OCI-LY7 (cell line): ENCODE measurements at regions not wholly inside any gene's neighbourhood (a gene's known extent, or its start where the extent isn't known, plus 50 kb on each side); places are given as distances from the start of the nearest gene placed in this dataset.

Experiments
- BruUV-seq: library from RNA; stranded (reverse); fragments of 400-500 nt; replicated peaks from 2 replicates; lab custom pipeline; 2021; lab: Mats Ljungman, UMichigan
- CTCF ChIA-PET: fragments of 300-600 bp; sonication (Branson Sonifier 250); formaldehyde crosslinking; loops from one replicate; lab custom pipeline; 2022; ENCODE audit warnings: antibody characterized with exemption; ENCODE audit not compliant: unreplicated experiment; lab: Charles Lee
- POLR2A ChIA-PET: fragments of 300-600 bp; sonication (Branson Sonifier 250); formaldehyde crosslinking; loops from one replicate; lab custom pipeline; 2022; ENCODE audit warnings: antibody characterized with exemption; lab: Charles Lee
- DNase-seq: peaks from one replicate; pipeline ENCODE4 v3.0.0-alpha.2; 2015; ENCODE audit warnings: low spot score
- H2AFZ ChIP-seq: fragments of 200-600 bp; sonication (generic), shearing (Covaris generic); 2 replicates; pipeline ENCODE4 v1.6.1; 2014; ENCODE audit warnings: mild to moderate bottlenecking, antibody characterized with exemption, low read length, moderate library complexity
- H3K27ac ChIP-seq: fragments of 200-600 bp; sonication (generic); 2 replicates; pipeline ENCODE4 v1.5.1; 2014; ENCODE audit warnings: mixed run types, low read depth, mild to moderate bottlenecking, moderate library complexity, low read length, inconsistent platforms; ENCODE audit not compliant: poor library complexity, severe bottlenecking
- H3K36me3 ChIP-seq: fragments of 200-600 bp; sonication (generic); 2 replicates; pipeline ENCODE4 v1.6.1; 2014; ENCODE audit warnings: mild to moderate bottlenecking, antibody characterized with exemption, low read length, moderate library complexity, mixed read lengths; ENCODE audit not compliant: insufficient read depth
- H3K4me1 ChIP-seq: fragments of 200-600 bp; sonication (generic); 2 replicates; pipeline ENCODE4 v1.5.1; 2014; ENCODE audit warnings: mild to moderate bottlenecking, low read length; ENCODE audit not compliant: insufficient read depth, poor library complexity, severe bottlenecking
- H3K4me2 ChIP-seq: fragments of 200-600 bp; sonication (generic); 2 replicates; pipeline ENCODE4 v1.6.1; 2014; ENCODE audit warnings: mild to moderate bottlenecking, low read length
- H3K4me3 ChIP-seq: fragments of 200-600 bp; sonication (generic); 2 replicates; pipeline ENCODE4 v1.5.1; 2014; ENCODE audit warnings: mild to moderate bottlenecking, low read depth, low read length; ENCODE audit not compliant: poor library complexity, severe bottlenecking
- H3K79me2 ChIP-seq: fragments of 200-600 bp; sonication (generic); 2 replicates; pipeline ENCODE4 v1.6.1; 2016; ENCODE audit warnings: low read depth, mild to moderate bottlenecking, low read length, moderate library complexity, mixed read lengths; ENCODE audit not compliant: insufficient read depth
- H3K9me2 ChIP-seq: fragments of 200-600 bp; sonication (generic); 2 replicates; pipeline ENCODE4 v1.6.1; 2016; ENCODE audit warnings: mild to moderate bottlenecking, low read length, mixed read lengths; ENCODE audit not compliant: insufficient read depth
- H3K9me3 ChIP-seq: fragments of 200-600 bp; sonication (generic); 2 replicates; pipeline ENCODE4 v1.6.1; 2014; ENCODE audit warnings: mild to moderate bottlenecking, mixed run types, low read length, mixed read lengths
- H4K20me1 ChIP-seq: fragments of 200-600 bp; sonication (generic); 2 replicates; pipeline ENCODE4 v1.6.1; 2014; ENCODE audit warnings: mild to moderate bottlenecking, antibody characterized with exemption, low read length, moderate library complexity, mixed read lengths; ENCODE audit not compliant: insufficient read depth
- CTCF ChIP-seq: fragments of 200-600 bp; sonication (generic); conservative IDR thresholded peaks from 2 replicates; pipeline ENCODE4 v1.5.1; 2014; ENCODE audit warnings: mild to moderate bottlenecking, antibody characterized with exemption, low read length, moderate library complexity, mixed read lengths
- EZH2phosphoT487 ChIP-seq: fragments of 200-600 bp; sonication (generic); IDR thresholded peaks from 2 replicates; pipeline ENCODE4 v1.6.1; 2018; ENCODE audit warnings: low read depth, borderline replicate concordance, mild to moderate bottlenecking, mixed run types, antibody characterized with exemption, low read length, moderate library complexity, mixed read lengths
- intact Hi-C: fragments of 100-400 bp; cut with micrococcal nuclease; formaldehyde crosslinking; loops from one replicate; pipeline ENCODE4 v1.10.0; 2022; ENCODE audit not compliant: unreplicated experiment

- BruUV-seq = no TSS peak
- intact Hi-C loops = no loop called here
- DNase-seq = no peak
- Histone ChIP-seq H3K4me1 (no peaks in the 10 kb centered on the region), H3K4me2 (no peak overlapping the region), H3K36me3 (no peaks in the 10 kb centered on the region), H3K4me3 (no peak overlapping the region), H3K9me2 (no peaks in the 10 kb centered on the region), H3K79me2 (no peaks in the 10 kb centered on the region), H2AFZ (no peak overlapping the region), H4K20me1 (no peaks in the 10 kb centered on the region), H3K9me3 (no peaks in the 10 kb centered on the region), H3K27ac (no peak overlapping the region)
- no peak for TF ChIP-seq CTCF
- no peak for TF ChIP-seq EZH2phosphoT487
- CTCF ChIA-PET = no interaction called here
- POLR2A ChIA-PET = interaction anchor here (0.5 kb wide), 1 partner anchor 951 kb away, joined by 3 read pairs; no protein-coding TSS in a partner anchor
These were observed 82.6 kb upstream of the ANK2 start for GRCh38 chr4:112966701-112967488.

GRCh38 chr4:112968451-112969159 lies 80.8 kb upstream of the ANK2 start:
- ChIA-PET POLR2A (interaction anchor here (0.5 to 0.8 kb wide), 2 partner anchors 31 to 313 kb away, joined by 3 to 4 read pairs; no protein-coding TSS in a partner anchor), CTCF (no interaction called here)
- no peak for DNase-seq
- no peak overlapping the region for H3K27ac ChIP-seq
- no peaks in the 10 kb centered on the region for H3K9me2 ChIP-seq
- no peak for TF ChIP-seq CTCF
- no peak for TF ChIP-seq EZH2phosphoT487
- no TSS peak for BruUV-seq
- no peak overlapping the region for H3K4me2 ChIP-seq
- H3K79me2 ChIP-seq = no peaks in the 10 kb centered on the region
- H3K4me1 ChIP-seq = no peaks in the 10 kb centered on the region
- no peaks in the 10 kb centered on the region for H3K36me3 ChIP-seq
- intact Hi-C loops = no loop called here
- no peaks in the 10 kb centered on the region for H3K9me3 ChIP-seq
- no peak overlapping the region for H2AFZ ChIP-seq
- H4K20me1 ChIP-seq = no peaks in the 10 kb centered on the region
- H3K4me3 ChIP-seq = no peak overlapping the region
